ENCODE measurements at regions not wholly inside any gene's neighbourhood (a gene's known extent, or its start where the extent isn't known, plus 50 kb on each side); places are given as distances from the start of the nearest gene placed in this dataset.
"Not testable (repeated sequence)": the region's sequence is repeated elsewhere in the genome, so short reads cannot be mapped to it uniquely, and the experiment has no call there.

DNA sequence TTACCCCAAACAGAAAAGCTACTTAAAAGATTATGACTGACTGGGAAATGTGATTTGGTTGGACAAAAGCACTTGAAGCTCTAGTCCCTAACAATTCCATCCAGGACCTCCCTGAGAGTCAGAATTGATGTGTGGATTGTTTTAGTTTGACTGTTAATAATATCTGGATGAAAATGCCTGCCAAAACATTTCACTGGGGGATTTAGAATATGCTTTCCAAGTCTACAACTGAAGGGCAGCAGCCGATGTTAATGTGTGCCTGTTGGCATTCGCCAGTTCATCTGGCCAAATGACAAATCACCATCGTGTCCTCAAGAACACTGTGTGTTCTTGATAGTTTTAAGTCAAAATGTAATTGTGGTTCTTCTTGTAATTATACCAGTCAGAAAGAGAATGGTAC lies 76.0 kb upstream of the TSC22D1 start:
- no peak for DNase-seq

GRCh38 chr13:44651724-44652123 lies 75.6 kb upstream of the TSC22D1 start:
- no peak for DNase-seq

DNA sequence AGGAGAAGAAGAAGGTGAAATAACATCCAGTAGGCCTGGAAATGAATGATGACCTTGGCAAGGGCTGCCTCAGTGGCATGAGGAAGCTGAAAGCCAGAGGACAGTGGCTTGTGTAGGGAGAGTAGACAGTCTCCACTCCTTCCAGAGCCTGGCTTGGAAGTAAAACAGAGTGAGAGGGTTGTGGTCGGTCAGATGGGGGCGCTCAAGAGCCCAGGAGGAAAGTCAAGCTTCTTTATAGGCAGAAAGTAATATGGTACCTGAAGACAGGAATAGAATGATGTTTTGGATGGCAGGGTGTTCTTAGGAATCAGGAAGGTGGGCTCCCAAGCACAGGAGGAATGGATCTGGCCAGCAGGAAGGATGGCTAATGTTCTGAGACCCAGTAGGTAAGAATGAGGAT lies 75.1 kb upstream of the TSC22D1 start:
- no peak for DNase-seq

- DNase-seq: no peak
These were observed 73.7 kb upstream of the TSC22D1 start for GRCh38 chr13:44649834-44650233.

- DNase-seq: peak; percentile 31
These were observed 72.9 kb upstream of the TSC22D1 start for GRCh38 chr13:44649104-44649428.

DNA sequence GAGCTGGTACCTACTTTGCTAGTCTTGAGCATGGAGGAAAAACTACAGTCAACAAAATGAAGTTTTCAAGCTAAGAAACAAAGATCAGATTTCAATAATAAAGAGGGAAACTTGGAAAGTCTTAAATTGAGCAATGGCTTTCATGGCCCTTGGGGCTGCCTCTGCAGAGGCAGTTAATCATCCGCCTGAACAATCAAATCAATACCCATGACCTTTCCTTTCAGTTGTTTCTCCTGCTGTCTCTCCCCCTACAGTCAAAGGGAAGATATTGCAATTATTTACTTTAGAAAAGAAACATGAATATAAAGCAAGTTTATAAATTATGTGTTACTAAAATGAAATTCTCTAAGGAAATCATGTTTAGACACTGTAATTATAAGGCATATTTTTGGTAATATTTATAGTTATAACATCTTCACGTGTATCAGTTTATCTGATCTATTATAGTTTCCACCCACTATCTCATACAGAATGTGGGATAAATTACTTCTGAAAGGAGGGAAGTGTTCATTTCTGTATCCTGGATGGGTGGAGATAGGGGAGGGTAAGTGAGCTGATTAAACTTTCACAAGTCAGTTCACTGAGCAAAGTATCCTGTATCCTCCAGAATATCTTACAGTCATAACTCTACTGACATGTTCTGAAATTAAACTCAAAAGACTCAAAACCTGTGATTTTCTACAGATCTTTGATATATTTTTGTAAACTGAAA lies 72.4 kb upstream of the TSC22D1 start:
- DNase-seq: no peak

GRCh38 chr13:44647560-44647959 lies 71.4 kb upstream of the TSC22D1 start:
- not testable (repeated sequence) for DNase-seq

GRCh38 chr13:44646044-44646443 lies 69.9 kb upstream of the TSC22D1 start:
- no peak for DNase-seq

- DNase-seq: no peak
These were observed 67.1 kb upstream of the TSC22D1 start for GRCh38 chr13:44643256-44643655.

GRCh38 chr13:44637581-44637980 lies 61.5 kb upstream of the TSC22D1 start:
- DNase-seq: no peak

DNA sequence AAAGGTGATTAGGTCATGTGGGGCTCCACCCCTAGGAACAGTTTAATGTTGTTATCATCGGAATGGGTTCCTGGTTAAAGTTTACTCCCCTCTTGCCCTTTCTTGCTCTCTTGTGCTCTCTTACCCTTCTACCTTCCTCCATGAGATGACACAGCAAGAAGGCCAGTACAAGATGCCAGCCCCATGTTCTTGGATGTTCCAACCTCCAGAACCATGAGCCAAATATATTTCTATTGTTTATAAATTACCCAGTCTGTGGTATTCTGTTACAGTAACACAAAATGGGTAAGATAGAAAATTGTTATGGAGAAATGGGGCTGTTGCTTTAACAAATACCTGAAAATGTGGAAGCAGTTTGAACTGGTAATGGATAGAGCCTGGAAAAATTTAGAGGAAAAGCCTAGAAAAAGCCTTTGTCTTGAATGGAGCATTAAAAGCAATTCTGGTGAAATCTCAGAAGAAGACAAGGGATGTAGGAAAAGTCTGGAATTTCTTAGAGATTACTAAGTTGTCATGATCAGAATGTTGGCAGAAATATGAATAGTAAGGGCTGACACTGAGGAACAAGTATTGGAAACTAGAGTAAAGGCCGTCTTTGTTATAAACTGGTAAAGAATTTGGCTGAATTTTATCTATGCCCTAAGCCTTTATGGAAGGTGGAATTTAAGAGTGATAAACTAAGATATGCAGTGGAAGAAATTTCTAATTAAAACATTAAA lies 53.5 kb upstream of the TSC22D1 start:
- DNase-seq: no peak

GRCh38 chr13:44628826-44629225 lies 52.7 kb upstream of the TSC22D1 start:
- not testable (repeated sequence) for DNase-seq

- DNase-seq: no peak
These were observed 51.3 kb upstream of the TSC22D1 start for GRCh38 chr13:44627441-44627840.

GRCh38 chr13:44626176-44626575 lies 50.0 kb upstream of the TSC22D1 start:
- DNase-seq: no peak
